NCI-H82 treated with DMSO at 0.1 percent for 48 hours (cell line): ENCODE measurements at regions not wholly inside any gene's neighbourhood (a gene's known extent, or its start where the extent isn't known, plus 50 kb on each side); places are given as distances from the start of the nearest gene placed in this dataset.

Source experiments
- DNase-seq: peaks from one replicate; lab custom pipeline; 2025; ENCODE audit not compliant: unreplicated experiment; lab: John Stamatoyannopoulos, UW

DNA sequence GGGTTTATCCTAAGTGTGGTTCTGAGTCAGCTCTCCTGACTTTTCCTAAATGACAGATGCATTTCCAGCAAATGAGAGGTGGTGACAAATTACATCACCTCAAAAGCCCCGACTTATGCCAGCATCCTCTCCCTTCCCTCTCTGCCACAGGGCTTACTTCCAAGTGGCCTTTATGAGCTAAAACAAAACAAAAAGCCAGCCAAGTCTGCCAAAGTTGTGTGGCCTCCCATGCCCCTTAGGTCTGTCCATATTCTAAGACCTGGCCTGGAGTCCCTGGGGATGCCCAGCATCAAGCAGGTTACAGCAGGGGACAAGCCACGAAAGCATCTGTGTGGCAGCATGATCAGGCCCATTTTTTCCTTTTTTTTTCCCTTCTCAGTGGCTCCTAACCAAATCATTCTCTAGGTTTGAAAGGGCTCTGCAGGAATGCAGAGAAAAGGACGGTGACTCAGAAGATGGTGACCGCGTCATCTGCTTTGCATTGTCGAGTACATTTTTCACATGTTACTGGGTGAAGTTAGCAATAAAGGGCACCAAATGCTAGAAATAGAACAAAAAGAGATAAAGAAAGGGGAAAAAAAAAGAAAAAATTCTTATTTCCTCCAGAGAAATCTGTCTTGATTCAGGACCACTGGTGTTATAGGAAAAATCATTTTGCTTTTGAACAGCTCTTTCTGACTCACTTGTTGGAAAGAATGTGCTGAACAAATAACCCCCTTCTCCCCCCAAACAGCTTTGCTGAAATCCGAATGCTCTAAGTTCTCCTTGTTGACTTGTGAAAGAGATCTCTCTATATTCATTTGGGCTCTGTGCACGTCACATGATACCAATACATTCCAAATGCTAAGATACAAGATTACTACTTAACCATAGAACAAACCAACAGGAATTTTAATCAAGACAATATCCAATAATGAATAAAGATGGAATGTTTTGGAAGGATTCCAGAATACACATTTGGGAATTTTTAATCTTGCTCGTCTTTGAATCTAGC is 178.7 kb downstream of the EN1 start:
- no peak for DNase-seq

DNA sequence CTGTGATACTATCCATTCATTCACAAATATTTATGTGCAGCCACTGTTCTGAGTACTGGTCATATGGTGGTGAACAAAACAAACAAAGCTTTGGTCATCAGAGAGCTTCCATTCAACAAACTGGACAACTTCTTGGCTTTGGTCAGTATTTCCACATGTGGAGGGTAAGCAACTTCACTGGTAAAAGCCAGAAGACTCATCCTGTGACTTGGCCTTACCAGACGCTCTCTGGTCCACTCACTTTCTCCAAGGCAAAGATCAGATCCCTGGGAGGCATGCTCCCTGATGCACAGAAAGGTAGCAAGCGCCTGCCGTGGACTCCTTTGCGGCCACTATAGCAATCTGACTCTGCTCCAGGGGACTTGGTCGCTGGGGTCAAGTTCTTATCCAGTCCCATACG is 179.5 kb downstream of the EN1 start:
- no peak for DNase-seq

DNA sequence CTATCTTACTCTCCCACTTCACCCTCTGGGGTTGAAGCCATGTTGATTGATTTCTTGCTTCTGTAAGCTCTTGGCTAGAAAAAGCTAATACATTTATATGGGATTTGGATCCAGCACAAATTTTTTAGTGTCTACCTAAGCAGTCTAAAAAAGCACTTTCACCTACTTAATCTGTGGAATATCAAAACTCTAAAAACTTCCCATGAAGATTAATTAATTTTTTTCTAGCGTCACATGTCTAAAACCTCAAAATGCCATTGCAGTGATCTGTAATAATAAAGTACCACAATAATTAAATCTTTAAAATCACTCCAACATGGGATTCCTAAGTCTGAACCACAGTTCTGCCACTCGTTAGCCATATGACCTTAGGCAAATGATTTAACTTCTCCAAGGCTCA is 180.1 kb downstream of the EN1 start:
- DNase-seq: no peak

DNA sequence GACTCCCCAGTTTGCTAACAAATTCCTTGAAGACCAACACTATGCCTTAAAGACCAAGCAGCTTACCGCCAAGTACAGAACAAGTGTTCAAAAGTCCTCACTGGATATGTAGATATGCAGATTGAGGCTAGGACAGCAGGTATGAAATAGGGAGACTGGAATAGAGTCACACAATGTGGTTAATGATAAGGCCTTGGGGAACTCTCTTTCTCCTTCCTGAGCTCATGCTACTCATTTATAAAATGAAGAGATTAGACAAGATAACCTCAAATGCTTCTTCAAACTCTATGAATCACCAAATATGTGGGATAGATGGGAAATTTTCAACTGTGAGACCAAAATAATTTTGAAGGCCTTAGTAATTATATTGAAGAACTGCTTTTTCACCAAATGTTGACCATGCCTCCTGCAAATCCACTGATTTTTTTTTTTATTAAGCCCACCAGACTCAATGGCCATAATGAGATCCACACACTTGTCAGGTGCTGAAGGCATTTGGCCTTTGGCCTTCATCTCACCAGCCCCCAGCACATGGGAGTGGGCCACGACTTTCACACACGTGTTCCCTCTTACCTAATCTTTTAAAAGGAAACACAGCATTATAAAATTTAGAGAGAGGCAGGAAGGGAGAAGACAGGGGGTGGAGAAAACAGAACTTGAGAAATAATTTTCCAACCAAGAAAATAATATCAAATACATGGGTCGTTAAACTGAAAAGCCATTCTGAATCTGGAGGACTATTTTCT is 181.5 kb downstream of the EN1 start:
- DNase-seq: no peak

DNA sequence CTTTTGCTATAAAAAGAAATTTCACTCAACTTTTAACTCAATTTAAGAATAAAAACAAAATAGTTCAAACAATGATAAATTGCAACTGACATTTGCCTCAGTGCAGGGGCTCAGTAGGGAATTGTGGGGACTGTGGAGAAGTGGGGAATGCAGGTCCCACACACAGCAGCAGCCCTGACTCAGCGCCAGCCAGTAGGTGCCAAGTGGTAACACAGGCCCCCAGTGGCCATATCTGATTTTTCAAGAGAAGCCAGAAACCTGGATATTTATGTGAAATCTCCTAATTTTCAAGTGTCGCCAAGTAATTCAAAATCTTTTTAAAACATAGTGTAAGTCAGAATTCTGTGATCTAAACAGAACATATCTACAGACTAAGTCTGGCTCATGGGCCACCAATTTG is 186.3 kb downstream of the EN1 start:
- no peak for DNase-seq

DNA sequence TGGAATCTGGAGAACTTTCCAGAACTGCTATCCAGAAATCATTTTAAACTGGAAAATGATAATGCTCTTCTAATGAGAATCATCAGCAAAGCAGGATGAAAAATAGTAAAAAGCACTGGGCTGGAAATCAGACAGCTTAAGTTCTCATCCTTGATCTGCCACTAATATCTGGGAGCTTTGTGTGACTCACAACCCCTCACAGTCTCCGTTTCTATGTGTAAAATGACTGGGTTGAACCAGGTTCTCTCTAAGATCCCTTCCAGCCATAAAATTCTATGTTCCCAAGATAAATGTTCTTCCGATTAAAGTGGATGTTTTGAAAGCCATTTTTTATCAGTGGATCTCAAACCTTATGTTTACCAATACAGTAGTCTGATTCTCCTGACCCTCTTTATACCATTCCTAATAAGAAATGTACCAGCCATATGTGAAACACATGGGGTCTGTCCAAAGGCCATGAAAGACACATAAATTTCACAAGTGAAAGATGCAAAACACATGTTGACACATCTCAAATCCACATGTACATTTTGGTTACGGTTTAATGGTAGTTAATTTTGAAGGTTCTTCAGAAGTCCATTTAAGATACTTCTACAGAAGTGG is 188.8 kb downstream of the EN1 start:
- DNase-seq: no peak

DNA sequence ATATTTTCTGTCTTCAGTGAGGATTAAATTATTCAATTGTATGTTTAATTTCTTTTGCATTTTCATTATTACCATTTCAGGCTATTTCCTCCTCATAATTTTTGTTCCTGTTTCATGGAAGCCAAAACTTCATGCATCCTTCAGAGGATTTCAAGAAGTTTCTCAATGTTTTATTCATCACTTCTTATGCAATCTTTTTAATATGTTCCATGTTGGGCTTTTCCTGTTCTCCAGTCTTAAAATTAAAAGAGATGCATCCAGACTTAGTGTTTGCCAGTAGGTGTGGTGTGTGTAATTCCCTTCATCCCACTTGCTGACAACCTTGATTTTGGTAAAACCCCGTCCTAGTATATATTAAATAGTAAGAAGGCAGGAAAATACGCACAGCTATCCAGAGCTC is 190.0 kb downstream of the EN1 start:
- no peak for DNase-seq

DNA sequence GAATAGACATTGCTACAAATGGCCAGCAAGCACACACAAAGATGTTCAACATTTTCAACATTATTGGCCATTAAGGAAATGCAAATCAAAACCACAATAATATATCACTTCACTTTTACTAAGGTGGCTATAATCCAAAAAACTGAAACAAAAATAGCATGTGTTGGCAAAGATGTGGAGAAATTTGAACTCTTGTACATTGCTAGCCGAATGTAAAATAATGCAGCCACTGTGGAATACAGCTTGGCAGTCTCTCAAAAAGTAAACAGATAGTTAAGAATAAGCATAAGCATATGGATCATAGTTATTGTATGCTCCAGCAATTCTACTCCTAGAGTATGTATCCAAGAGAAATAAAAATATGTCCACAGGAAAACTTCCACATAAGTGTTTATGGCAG is 192.5 kb downstream of the EN1 start:
- DNase-seq: no peak

DNA sequence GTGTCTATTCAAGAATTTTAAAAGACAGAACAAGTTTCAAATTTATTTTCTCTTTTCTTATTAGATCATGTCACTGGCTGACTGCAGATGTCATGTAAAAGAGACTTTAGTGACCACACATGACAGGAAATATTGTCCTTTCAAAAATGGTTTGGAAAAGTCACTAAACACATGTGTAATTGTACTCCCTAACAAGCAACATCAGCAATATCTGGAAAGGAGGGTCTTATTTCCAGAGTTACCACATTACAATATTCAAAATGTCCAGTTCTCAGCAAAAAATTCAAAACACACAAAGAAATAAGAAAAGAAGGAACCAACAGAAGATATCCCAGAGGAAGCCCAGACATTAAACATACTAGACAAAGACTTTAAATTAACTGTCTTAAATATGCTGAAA is 197.1 kb downstream of the EN1 start:
- no peak for DNase-seq

DNA sequence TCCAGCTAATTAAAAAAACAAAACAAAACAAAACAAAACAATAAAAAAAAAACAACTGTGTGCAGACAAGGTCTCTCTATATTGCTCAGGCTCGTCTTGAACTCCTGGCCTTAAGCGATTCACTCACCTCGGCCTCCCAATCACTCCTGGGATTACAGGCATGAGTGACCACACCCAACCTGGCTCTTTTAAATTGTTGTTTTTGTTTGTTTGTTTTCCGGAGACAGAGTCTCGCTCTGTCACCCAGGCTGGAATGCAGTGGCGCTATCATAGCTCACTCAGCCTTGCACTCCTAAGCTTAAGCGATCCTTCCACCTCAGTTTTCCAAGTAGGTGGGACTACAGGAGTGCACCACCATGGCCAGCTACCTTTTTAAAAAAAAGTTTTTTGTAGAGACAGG is 201.6 kb downstream of the EN1 start:
- DNase-seq: no peak

DNA sequence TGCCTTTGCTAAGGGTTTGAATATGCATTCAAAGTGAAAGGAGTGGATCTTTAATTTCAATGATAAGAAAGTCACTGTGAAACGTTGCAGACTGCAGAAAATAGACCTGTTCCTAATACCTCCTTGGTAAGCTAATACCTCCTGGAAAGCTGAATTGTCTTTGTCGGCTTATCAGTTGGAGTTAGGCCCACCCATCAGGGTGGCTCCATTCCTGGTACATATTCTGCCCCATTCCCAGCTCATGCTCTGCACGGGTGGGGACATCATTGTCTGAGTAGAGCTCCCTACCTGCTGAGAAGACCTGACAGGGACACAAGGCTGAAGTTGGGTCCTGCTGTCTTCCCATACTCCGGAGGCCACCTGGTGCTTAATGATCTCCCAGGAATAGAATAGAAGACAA is 203.3 kb downstream of the EN1 start:
- no peak for DNase-seq

DNA sequence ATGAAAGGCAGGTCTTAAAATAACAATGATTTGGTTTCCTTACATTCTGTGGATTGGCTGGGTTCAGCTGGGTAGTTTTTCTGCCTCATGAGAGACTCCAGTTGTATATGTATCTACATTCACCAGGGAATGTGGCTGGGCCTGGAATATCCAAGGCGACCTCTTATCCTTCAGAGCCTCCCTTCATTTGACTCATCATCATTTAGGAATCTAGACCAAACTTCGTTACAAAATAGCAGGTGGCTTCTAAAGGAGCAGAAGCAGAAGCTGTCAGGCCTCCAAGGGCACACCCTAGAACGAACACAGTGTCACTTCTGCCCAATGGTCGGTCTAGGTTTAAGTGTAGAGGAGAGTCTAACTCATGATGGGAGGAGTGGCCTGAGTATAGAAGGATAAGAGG is 204.2 kb downstream of the EN1 start:
- DNase-seq: no peak

DNA sequence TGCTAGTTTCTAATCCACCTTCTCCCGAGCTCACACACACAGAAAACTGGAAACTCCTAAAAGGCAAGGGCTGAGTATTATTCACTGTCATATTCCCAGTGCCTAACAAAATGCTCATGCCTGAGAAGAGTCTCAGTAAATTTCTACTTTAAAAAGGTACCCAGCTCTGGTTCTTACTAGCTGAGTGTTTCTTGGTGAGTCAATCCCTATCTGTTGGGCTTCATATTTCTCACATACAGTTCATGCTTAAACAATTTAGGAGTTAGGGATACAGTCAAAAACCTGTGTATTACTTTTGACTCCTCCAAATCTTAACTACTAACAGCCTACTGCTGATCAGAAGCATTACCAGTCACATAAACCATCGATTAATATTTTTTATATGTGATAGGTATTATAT is 204.9 kb downstream of the EN1 start:
- DNase-seq: no peak

DNA sequence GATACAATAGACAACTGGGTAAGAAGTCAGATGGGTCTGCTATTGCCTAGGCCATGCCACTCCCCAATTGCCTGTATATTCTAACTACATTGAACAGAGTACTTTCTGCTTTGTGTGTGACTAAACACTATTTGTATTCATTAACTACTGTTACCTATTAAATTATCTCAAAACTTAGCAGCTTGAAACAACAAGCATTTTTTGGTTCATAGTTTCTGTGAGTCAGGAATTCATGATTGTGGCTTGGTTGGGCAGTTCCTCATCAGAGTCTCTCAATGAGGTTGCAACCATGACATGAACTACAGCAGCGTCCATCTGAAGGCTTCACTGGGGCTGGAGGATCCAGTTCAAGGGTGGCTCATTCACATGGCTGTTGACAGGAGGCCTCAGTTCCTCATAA is 205.7 kb downstream of the EN1 start:
- no peak for DNase-seq

DNA sequence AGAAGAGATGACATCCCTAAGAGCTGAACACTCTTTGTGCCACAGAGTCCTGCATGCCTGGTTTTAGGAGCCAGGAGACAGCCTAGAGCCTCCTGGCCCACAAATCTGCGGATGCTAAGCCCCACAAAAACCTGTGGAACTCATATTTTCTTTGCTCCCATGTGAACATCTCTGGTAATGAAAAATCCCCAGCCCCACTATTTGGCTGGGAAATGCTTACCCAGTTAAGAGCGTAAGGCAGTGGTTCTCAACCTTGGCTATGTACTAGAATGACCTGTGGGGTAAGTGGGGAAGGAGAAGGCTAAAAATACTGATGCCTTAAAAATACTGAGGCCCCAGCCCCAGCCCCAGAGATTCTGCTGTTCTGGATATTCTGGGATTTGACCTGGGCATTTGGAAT is 208.1 kb downstream of the EN1 start:
- no peak for DNase-seq

DNA sequence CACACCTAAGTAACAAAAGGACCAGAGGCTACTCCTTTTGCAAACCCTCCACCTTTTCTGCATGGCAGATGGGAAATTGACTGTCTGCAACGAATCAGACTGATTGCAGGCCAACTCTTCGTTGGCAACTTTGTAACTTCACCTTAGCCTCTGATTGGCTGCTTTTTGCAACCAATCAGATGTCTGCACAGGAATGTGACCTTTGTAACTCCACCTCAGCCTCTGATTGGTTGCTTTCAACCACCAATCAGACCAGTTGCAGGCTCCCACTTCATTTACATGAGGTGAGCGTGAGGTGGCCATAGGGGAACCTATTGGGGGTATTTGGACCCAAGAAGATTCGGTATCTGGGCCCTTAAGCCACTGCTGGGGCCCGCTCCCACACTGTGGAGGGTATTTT is 209.0 kb downstream of the EN1 start:
- DNase-seq: no peak

DNA sequence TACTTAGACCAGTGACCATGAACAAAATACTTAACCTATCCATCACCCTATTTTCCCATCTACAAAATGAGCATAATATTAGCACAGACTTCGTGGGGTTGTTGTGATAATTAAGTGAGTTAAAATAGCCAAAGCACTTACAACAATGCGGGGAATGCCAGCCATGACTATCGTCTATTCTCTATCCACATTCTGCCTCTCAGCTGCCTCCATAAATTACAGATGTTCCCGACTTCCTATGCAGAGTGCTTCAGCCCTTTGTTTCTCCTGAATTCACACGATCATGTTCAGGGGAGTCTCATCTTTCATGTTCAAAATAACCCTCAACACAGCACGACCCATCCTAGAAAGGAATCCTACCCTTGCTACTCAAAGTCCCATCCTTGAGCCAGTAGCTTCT is 211.6 kb downstream of the EN1 start:
- DNase-seq: no peak

DNA sequence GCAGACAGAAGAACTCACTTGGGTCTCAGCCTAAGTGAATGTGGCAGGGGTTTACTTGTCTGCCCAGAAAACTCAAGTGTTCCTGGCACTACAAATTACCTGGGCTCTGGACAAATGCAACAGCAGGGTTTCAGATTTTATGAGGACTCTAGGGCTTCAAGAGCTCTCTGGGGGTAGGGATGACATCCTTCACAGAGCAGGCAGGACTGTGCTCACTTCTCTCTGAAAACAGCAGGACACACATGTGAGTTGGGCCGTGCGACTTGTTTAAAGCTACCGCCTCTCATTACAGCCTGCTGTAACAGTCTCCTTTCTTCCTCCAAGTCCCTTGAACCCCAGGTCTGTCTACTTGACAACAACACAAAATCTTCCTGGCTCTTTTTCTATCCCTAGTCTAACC is 212.6 kb downstream of the EN1 start:
- DNase-seq: no peak

DNA sequence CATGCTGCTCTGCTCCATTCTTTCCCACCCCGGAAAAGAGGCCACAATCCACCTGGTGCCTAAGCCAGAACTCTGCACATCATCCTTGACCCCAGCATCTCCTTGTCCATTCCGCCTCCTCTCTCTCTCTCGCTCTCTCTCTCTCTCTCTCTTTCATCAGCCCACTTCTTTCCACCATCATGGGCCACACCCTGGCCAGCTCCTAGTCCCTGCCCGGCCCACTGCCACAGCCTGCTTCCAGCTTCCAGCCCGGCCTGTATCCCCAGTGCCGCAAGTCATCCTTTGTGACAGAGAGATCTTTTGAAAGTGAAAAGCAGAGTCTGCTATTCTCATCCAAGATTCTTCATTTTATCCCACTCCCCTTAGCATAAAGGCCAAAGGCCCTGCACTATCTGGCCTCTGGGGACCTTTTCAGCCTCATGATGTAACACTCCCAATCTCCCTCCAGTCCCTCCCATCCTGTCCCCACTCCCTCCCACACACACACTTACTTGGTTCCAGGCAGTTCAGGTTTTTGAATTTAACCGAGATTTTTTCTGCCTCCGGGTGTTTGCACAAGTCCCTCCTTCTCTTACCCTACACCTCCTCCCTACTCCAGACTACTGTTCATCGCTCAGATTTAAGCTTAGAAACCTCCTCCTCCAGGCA is 214.0 kb downstream of the EN1 start:
- no peak for DNase-seq

DNA sequence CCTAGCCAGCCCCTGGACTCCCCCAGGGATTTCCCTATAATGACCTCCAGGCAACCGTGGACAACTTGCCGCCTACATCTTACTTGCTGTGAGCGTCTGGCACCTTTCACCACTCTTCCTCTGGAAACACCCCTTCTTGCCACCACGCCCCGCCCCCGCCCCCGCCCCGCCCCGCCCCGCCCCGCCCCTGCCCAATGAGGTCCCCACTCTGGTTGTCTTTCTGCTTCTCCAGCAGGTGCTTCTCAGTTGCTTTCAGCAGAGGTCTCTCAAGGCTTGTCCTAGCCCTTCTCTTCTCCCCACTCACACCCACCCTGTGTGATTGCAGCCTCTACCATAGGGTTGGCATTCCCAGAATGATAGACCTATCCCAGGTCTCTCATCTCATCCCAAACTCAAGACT is 214.5 kb downstream of the EN1 start:
- no peak for DNase-seq

DNA sequence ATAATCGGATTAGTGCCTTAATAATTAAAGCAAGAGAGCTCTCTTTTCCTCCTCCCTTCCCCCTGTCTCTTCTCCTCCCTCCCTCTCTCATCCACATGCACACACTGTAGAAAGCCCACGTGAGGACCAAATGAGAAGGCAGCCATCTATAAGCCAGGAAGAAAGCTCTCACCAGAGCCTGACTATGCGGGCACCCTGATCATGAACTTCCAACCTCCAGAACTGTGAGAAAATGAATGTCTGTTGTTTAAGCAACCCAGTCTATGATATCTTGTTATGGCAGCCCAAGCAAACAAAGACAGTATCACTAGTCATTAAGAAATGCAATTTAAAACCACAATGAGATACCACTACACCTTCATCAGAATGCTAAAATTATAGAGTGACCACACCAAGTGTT is 220.3 kb downstream of the EN1 start:
- DNase-seq: peak; percentile 81
